ENCODE measurements at regions not wholly inside any gene's neighbourhood (a gene's known extent, or its start where the extent isn't known, plus 50 kb on each side); places are given as distances from the start of the nearest gene placed in this dataset.

- Histone ChIP-seq H3K4me1 (no peaks in the 10 kb centered on the region), H3K27ac (no peak overlapping the region), H3K4me3 (no peak overlapping the region), H3K9me3 (no peaks in the 10 kb centered on the region), H3K36me3 (no peaks in the 10 kb centered on the region), H3K27me3 (no peaks in the 10 kb centered on the region)
- intact Hi-C loops (cut with DNase I; ENCODE audit: low total_unique reads): no loop called here
- no peak for DNase-seq
- TF ChIP-seq CTCF (IDR thresholded peaks at IDR 0.05) (no peak), POLR2AphosphoS5 (IDR thresholded peaks at IDR 0.05) (no peak), POLR2A (IDR thresholded peaks at IDR 0.05) (no peak), EP300 (IDR thresholded peaks at IDR 0.05; ENCODE audit: low read depth) (no peak)
- WGBS, 2 donors (ENCODE audit: low coverage in 1 of 2): 90 to 100% methylated on average over 1 to 9 of the region's 9 CpGs
- in situ Hi-C loops (cut with MboI; ENCODE audit: low pct_ligation_motif_present in 1 of 4, low pct_unique_long_range_greater_than_20kb in 1 of 4, low sequenced_read_pairs in 3 of 4): no loop called here
Measured at GRCh38 chr10:110436554-110437350, 61.0 kb upstream of the DUSP5 start.

DNA sequence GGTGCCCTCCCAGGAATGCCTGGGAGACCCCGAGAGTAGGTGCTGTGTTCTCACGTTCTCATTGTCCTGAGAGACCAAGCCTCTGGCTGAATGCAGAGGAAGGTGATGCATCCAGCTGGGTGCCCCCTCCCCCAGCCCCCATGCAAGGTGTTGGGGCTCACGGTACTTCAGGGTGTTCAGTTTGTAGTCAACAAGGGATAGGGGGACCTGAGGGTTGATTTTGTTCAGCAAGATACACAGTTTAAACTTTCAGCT is 60.4 kb upstream of the DUSP5 start:
- no peaks in the 10 kb centered on the region for H3K27me3 ChIP-seq
- H3K27ac ChIP-seq: no peak overlapping the region
- in situ Hi-C loops (cut with MboI; ENCODE audit: low pct_ligation_motif_present in 1 of 4, low pct_unique_long_range_greater_than_20kb in 1 of 4, low sequenced_read_pairs in 3 of 4): no loop called here
- H3K36me3 ChIP-seq: no peaks in the 10 kb centered on the region
- DNase-seq: no peak
- no peaks in the 10 kb centered on the region for H3K9me3 ChIP-seq
- 78% methylated on average over 3 of the region's 3 CpGs; no CpG with 5 or more reads in 1 of the 2 donors for WGBS, 2 donors (ENCODE audit: low coverage in 1 of 2)
- H3K4me1 ChIP-seq: no peaks in the 10 kb centered on the region
- H3K4me3 ChIP-seq: no peak overlapping the region
- TF ChIP-seq CTCF (IDR thresholded peaks at IDR 0.05): no peak
- no peak for TF ChIP-seq EP300 (IDR thresholded peaks at IDR 0.05; ENCODE audit: low read depth)
- no peak for TF ChIP-seq POLR2AphosphoS5 (IDR thresholded peaks at IDR 0.05)
- TF ChIP-seq POLR2A (IDR thresholded peaks at IDR 0.05): no peak
- intact Hi-C loops (cut with DNase I; ENCODE audit: low total_unique reads): no loop called here

- H3K36me3 ChIP-seq: no peaks in the 10 kb centered on the region
- DNase-seq: peak; percentile 4
- WGBS, 2 donors (ENCODE audit: low coverage in 1 of 2): 89% methylated on average over 8 of the region's 11 CpGs; no CpG with 5 or more reads in 1 of the 2 donors
- H3K4me3 ChIP-seq: no peak overlapping the region
- intact Hi-C loops (cut with DNase I; ENCODE audit: low total_unique reads) (no loop called here), in situ Hi-C loops (cut with MboI; ENCODE audit: low pct_ligation_motif_present in 1 of 4, low pct_unique_long_range_greater_than_20kb in 1 of 4, low sequenced_read_pairs in 3 of 4) (no loop called here)
- no peaks in the 10 kb centered on the region for H3K27me3 ChIP-seq
- H3K4me1 ChIP-seq: no peaks in the 10 kb centered on the region
- TF ChIP-seq POLR2AphosphoS5 (IDR thresholded peaks at IDR 0.05) (no peak), CTCF (IDR thresholded peaks at IDR 0.05) (no peak), POLR2A (IDR thresholded peaks at IDR 0.05) (no peak), EP300 (IDR thresholded peaks at IDR 0.05; ENCODE audit: low read depth) (no peak)
- no peaks in the 10 kb centered on the region for H3K9me3 ChIP-seq
- H3K27ac ChIP-seq: no peak overlapping the region
Measured at GRCh38 chr10:110437761-110438341, 59.9 kb upstream of the DUSP5 start.

DNA sequence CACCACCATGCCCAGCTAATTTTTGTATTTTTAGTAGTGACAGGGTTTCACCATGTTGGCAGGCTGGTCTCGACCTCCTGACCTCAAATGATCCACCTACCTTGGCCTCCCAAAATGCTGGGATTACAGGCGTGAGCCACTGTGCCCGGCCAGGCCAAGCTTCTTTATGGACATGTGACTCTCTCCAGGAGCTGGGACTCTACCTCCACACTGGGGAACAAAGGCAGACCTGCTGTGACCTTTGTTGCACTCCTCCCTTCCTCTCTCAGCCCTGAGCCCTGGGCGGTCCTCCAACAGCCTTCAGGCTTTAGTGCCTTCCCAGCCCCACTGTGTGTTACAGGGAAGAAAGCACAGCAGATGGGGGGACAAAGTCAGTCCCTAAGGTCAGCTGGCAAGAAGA is 55.0 kb upstream of the DUSP5 start:
- in situ Hi-C loops (cut with MboI; ENCODE audit: low pct_ligation_motif_present in 1 of 4, low pct_unique_long_range_greater_than_20kb in 1 of 4, low sequenced_read_pairs in 3 of 4): no loop called here
- TF ChIP-seq EP300 (IDR thresholded peaks at IDR 0.05; ENCODE audit: low read depth) (no peak), POLR2AphosphoS5 (IDR thresholded peaks at IDR 0.05) (no peak), CTCF (IDR thresholded peaks at IDR 0.05) (no peak), POLR2A (IDR thresholded peaks at IDR 0.05) (no peak)
- intact Hi-C loops (cut with DNase I; ENCODE audit: low total_unique reads): no loop called here
- no peak overlapping the region for H3K4me3 ChIP-seq
- no peaks in the 10 kb centered on the region for H3K4me1 ChIP-seq
- H3K27me3 ChIP-seq: no peaks in the 10 kb centered on the region
- H3K36me3 ChIP-seq: no peaks in the 10 kb centered on the region
- H3K9me3 ChIP-seq: no peaks in the 10 kb centered on the region
- no peak overlapping the region for H3K27ac ChIP-seq
- DNase-seq: no peak
- 96% methylated on average over 4 of the region's 4 CpGs; no CpG with 5 or more reads in 1 of the 2 donors for WGBS, 2 donors (ENCODE audit: low coverage in 1 of 2)
